Liver (tissue), 3 donors: ENCODE measurements at regions not wholly inside any gene's neighbourhood (a gene's known extent, or its start where the extent isn't known, plus 50 kb on each side); places are given as distances from the start of the nearest gene placed in this dataset.

ENCODE experiments used
- ATF3 ChIP-seq: IDR thresholded peaks from 2 replicates; pipeline ENCODE4 v1.6.1; 2016; ENCODE audit warnings: antibody characterized with exemption
- CTCF ChIP-seq: fragments of 150-350 bp; IDR thresholded peaks from 2 replicates; pipeline ENCODE4 v1.5.1; 2017; ENCODE audit warnings: improper control_type of control experiment, low read depth, low read length; ENCODE audit not compliant: missing input control
- EGR1 ChIP-seq, 2 donors: IDR thresholded peaks; 2 replicates each; pipeline ENCODE4 v1.6.1; 2016 to 2018; ENCODE audit warnings: antibody characterized with exemption in 2 of 2, low read depth in 2 of 2
- FOXA1 ChIP-seq: IDR thresholded peaks from 2 replicates; pipeline ENCODE4 v1.6.1; 2016; ENCODE audit warnings: antibody characterized with exemption
- GABPA ChIP-seq, 2 donors: IDR thresholded peaks in 1 of 2; conservative IDR thresholded peaks in 1 of 2; 2 replicates each; pipeline ENCODE4 v1.6.1; 2016; ENCODE audit warnings: antibody characterized with exemption in 2 of 2, mild to moderate bottlenecking in 1 of 2, moderate library complexity in 1 of 2
- JUND ChIP-seq, 2 donors: IDR thresholded peaks; 2 replicates each; pipeline ENCODE4 v1.6.1; 2016; ENCODE audit warnings: antibody characterized with exemption in 2 of 2
- NR2F2 ChIP-seq: IDR thresholded peaks from 2 replicates; pipeline ENCODE4 v1.6.1; 2016; ENCODE audit warnings: antibody characterized with exemption
- RAD21 ChIP-seq, 2 donors: IDR thresholded peaks; 2 replicates each; pipeline ENCODE4 v1.6.1; 2016; ENCODE audit warnings: antibody characterized with exemption in 2 of 2, mild to moderate bottlenecking in 2 of 2
- REST ChIP-seq: IDR thresholded peaks from 2 replicates; pipeline ENCODE4 v1.6.1; 2016; ENCODE audit warnings: antibody characterized with exemption, mild to moderate bottlenecking
- TAF1 ChIP-seq: conservative IDR thresholded peaks from 2 replicates; pipeline ENCODE4 v1.6.1; 2016; ENCODE audit warnings: antibody characterized with exemption, mild to moderate bottlenecking
- ZBTB33 ChIP-seq: IDR thresholded peaks from 2 replicates; pipeline ENCODE4 v1.6.1; 2016; ENCODE audit warnings: antibody characterized with exemption
- TF ChIP-seq, protein P1 (sequence below): IDR thresholded peaks from 2 replicates; pipeline ENCODE4 v1.6.1; 2016; ENCODE audit warnings: antibody characterized with exemption
- donor health status: healthy.
- donor health status: healthy.

DNA sequence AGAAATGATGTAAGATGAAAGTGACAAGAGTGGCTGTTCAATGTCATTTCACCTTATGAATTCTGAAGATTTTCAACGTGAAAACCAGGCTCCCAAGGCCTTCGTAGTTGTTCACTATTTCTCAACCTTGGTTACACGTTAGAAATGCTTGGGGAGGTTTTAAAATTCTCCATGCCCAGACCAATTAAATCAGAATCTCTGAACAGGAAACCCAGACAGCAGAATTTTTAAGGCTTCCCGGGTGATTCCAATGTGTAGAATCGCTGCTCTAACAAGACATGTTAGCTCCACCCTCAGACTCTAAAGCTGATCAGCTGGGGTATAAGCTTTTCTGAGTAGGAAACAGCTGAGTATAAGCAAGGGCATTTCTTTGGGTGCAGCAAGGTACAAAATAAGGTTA, 160.4 kb upstream of the TET2 start:
- TF ChIP-seq CTCF: no peak
- no peak for TF ChIP-seq JUND (IDR thresholded peaks at IDR 0.05)
- TF ChIP-seq NR2F2: no peak
- TF ChIP-seq GABPA (IDR thresholded peaks at IDR 0.05 in 1 of 2, conservative IDR thresholded peaks at IDR 0.05 in 1 of 2): no peak
- no peak for TF ChIP-seq TAF1
- no peak for TF ChIP-seq ATF3
- TF ChIP-seq EGR1 (IDR thresholded peaks at IDR 0.05; ENCODE audit: low read depth in 2 of 2): no peak
- no peak for TF ChIP-seq RAD21 (IDR thresholded peaks at IDR 0.05)
- TF ChIP-seq FOXA1: no peak
- TF ChIP-seq, protein P1, sequence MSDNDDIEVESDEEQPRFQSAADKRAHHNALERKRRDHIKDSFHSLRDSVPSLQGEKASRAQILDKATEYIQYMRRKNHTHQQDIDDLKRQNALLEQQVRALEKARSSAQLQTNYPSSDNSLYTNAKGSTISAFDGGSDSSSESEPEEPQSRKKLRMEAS: no peak
- no peak for TF ChIP-seq ZBTB33
- no peak for TF ChIP-seq REST
